Neural progenitor cell (in vitro differentiated cells): ENCODE measurements at regions not wholly inside any gene's neighbourhood (a gene's known extent, or its start where the extent isn't known, plus 50 kb on each side); places are given as distances from the start of the nearest gene placed in this dataset.

Experiments used
- EZH2 ChIP-seq: fragments of 200-600 bp; sonication (generic); IDR thresholded peaks from 2 replicates; pipeline ENCODE4 v1.6.1; 2017; ENCODE audit warnings: antibody characterized with exemption, mild to moderate bottlenecking, moderate library complexity
- TF ChIP-seq, protein P1 (sequence below): fragments of 200-600 bp; sonication (generic); IDR thresholded peaks from 2 replicates; pipeline ENCODE4 v1.5.1; 2017; ENCODE audit warnings: antibody characterized with exemption, mild to moderate bottlenecking

DNA sequence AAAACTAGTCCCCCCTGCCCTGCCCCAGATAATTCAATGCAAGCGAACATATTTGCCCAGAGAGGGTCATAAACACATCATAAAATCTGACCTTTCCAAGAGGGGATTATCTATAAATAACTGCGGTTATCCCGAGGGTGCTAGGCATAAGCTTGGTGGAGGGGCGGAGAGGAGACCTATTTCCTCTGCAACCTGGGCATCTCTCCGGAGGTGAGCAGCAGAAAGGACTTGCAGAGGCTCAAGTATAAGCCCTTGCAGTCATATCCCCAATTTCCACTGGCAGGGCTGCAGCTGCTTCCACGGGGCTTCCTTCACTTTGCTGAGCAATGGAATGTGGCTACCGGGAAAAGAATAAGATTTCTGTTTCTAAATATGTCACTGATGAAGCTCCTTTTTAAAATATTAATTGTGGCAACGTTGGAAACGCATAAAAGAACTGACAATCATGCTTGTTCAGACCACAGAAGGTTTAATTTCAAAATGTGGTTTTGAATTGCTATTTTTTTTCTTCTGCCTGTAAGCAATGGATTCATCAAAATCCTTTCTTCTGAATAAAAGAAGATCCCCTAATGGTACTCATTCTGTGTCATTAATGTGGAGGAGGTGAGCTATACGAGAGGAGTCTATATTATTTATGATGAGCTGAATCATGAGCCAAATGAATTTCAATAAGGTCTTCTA is 268.9 kb upstream of the ATP2B1 start:
- TF ChIP-seq, protein P1, sequence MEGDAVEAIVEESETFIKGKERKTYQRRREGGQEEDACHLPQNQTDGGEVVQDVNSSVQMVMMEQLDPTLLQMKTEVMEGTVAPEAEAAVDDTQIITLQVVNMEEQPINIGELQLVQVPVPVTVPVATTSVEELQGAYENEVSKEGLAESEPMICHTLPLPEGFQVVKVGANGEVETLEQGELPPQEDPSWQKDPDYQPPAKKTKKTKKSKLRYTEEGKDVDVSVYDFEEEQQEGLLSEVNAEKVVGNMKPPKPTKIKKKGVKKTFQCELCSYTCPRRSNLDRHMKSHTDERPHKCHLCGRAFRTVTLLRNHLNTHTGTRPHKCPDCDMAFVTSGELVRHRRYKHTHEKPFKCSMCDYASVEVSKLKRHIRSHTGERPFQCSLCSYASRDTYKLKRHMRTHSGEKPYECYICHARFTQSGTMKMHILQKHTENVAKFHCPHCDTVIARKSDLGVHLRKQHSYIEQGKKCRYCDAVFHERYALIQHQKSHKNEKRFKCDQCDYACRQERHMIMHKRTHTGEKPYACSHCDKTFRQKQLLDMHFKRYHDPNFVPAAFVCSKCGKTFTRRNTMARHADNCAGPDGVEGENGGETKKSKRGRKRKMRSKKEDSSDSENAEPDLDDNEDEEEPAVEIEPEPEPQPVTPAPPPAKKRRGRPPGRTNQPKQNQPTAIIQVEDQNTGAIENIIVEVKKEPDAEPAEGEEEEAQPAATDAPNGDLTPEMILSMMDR: no peak
- TF ChIP-seq EZH2: no peak
